ENCODE measurements at regions not wholly inside any gene's neighbourhood (a gene's known extent, or its start where the extent isn't known, plus 50 kb on each side); places are given as distances from the start of the nearest gene placed in this dataset.
"Not testable (repeated sequence)": the region's sequence is repeated elsewhere in the genome, so short reads cannot be mapped to it uniquely, and the experiment has no call there.

DNA sequence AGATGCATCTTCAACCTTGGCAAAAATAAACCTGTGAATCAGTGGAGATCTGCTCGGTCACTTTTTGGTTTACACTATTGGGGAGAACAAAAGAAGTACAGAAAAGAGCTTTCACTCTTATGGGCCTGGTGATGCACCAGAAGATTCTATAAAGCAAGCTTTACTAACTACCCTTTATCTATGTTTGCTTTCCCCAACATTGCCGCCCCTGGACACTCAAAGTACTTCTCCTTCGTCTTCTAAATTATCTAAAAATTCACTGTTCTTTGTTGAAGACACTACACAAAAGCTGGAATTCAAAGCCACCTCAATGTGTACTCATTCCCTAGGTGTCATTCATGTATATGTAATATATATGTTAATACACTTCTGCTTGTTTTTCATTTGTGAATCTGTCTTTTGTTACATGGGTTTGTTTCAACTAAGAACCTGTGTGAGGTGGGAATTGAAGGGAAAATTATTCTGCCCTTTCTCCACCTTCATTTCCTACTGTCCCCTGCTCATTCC lies 97.9 kb upstream of the BTN3A2 start:
- no peak for DNase-seq (ENCODE audit: low spot score)

- peak; percentile 47 for DNase-seq (ENCODE audit: low spot score)
Measured at GRCh38 chr6:26268659-26269402, 96.2 kb upstream of the BTN3A2 start.

DNA sequence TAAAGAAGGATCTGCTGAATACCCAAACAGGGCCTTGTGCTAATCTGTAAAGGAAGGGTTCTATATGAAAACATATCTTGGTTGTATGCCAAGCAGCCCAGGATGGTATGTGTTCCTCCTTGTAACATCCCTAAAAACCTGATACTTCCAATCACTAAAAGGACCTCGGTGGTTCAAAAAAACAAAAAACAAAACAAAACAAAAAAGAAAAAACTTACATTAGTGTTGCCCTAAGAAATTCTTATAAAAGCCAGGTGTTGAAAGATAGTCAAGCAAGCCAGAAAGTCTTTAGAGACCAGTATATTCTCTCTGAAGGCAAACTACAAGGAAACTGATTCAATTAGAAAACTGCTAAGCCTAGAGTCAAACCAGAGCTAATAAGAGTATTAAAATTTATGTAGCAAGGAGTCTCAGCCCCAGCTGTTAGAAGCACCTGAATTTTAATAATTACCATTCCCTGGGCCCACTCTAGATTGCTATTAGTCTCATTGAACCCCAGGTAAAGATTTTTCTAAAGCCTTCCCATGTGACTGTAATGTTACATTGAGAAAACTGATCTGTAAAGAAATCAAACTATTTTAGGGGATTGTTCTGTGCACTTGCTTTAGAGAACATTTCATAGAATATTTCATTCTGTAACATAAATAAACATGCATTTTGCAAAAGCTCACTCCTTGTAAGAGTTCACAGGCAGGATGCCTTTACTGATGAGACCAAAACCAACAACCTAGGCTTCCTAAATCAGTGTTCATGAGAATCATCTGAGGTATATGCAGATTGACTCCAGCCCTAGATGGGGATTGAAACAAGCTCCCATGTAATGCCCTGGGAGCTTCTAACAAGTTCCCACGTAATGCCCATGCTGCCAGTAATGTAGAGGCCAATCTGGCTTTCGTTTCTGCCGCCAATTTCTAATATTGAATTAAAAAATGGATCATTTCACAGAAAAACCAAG lies 95.2 kb upstream of the BTN3A2 start:
- no peak for DNase-seq (ENCODE audit: low spot score)

DNA sequence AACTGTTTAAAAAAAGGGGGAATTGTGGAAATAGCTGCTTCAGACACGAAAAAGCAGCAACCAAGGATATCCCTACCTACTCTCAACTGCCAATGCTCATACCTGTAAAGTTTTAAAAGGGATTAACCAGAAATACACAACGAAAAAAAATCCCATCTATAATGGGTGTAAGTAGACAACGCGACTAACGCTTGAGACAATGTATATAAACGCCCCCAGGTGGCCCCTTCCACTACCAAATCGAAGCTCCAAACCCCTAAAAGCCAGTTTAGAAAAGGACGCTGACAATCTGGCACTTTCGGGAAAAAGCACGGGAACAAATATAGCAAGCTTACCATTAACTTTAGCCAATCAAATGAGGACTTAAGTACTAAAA lies 94.5 kb upstream of the BTN3A2 start:
- DNase-seq (ENCODE audit: low spot score): no peak

- peak; percentile 72 for DNase-seq (ENCODE audit: low spot score)
Measured at GRCh38 chr6:26270903-26271667, 93.9 kb upstream of the BTN3A2 start.

- DNase-seq (ENCODE audit: low spot score): no peak
Measured at GRCh38 chr6:26271668-26272024, 93.4 kb upstream of the BTN3A2 start.

GRCh38 chr6:26272171-26272637 lies 92.8 kb upstream of the BTN3A2 start:
- peak; percentile 29 for DNase-seq (ENCODE audit: low spot score)

DNA sequence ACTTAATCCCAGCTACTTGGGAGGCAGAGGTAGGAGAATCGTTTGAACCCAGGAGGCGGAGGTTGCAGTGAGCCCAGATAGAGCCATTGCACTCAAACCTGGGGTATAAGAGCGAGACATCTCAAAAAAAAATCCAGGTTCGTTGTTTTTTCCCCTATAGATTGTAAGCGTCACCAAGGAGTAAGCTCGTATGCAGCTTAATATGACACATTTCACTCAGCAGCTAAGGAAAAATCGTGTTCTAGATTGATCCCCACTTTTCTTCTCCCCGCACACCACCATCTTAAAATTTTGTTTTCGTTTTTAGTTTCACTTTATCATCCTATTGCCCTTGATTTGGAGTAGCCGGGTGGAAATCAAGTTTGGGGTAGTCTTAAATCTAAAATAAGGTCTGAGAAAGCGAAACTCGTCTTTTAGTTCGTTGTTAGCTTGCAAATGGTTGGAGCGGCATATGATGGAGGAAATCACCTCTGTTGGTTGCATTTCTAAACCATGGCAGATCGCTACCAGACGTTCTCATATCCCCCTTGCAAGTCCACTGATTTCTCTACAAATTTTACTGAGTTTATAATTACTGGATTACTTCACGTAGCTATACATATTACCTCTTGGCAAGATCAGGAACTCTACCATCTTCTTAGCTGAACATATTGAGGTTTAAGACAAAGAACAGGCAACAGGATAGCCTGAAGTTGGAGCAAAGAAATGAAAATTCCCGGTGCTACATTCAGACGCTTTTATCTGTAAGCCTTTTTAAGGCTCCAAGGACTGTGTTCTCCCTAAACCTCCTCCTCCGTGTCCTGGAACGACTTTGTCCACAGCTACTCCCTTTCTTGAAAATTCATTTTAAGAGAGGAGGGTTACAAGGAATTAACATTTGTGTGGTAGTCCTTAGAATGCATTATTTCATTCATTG lies 91.1 kb upstream of the BTN3A2 start:
- DNase-seq (ENCODE audit: low spot score): no peak

GRCh38 chr6:26275663-26276062 lies 89.3 kb upstream of the BTN3A2 start:
- no peak for DNase-seq (ENCODE audit: low spot score)

- no peak for DNase-seq (ENCODE audit: low spot score)
Measured at GRCh38 chr6:26276841-26277648, 88.0 kb upstream of the BTN3A2 start.

DNA sequence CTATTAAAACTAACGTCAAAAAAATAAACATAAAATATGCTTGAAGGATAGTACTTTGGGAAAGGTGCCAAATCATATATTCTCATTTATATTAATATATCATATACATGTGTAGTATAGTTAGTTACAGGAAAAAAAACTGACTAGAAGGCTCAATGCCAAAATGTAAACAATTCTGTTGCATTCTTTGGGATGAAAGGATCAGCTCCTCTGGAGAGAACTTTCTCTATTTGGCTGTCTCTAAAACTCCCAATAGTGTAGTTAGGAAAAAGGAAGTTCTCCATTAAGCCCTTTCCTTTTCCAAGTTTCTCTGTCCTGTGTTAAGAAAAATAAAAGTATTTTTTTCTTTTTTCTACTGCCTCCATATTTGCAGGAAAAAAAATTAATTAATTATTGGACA lies 86.5 kb upstream of the BTN3A2 start:
- DNase-seq (ENCODE audit: low spot score): no peak

DNA sequence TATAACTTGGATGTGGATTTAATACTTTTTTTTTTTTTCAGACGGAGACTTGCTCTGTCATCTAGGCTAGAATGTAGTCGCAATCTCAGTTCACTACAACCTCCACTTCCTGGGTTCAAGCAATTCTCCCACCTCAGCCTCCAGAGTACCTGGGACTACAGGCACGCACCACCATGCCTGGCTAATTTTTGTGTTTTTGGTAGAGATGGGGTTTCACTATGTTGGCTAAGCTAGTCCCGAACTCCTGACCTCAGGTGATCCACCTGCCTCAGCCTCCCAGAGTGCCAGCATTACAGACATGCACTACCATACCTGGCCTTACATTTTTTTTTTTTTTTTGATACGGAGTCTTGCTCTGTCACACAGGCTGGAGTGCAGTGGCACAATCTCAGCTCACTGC lies 85.6 kb upstream of the BTN3A2 start:
- DNase-seq (ENCODE audit: low spot score): not testable (repeated sequence)

GRCh38 chr6:26280407-26280806 lies 84.6 kb upstream of the BTN3A2 start:
- no peak for DNase-seq (ENCODE audit: low spot score)

DNA sequence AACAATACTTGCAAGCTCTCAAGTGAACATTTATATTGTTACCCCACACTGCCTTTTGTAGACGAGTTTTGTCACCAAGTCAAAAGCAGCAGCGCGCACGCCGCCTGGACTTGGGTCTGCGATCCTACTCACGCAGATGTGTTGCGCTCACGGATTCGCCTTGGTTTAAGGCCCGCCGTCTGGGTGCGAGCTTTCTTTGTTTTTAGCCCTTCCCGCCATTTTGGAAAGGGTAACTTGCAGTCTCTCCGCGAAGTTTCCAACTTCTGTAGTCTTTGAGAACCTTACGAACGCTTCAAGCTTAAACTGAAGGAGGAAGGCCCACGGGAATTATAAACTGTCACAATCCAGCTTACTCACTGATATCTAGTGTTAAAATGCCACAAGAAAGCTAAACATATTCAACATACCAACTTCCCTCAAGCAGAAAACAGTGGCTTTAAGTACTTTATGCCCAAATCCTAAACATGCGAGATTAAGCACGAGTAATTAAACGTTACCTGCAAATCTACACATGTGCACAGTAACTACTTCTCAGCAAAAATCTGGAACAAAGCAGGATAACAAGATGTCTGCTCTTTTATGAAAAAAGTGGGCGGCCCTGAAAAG lies 80.4 kb upstream of the BTN3A2 start:
- no peak for DNase-seq (ENCODE audit: low spot score)

GRCh38 chr6:26285143-26286134 lies 79.6 kb upstream of the BTN3A2 start:
- DNase-seq (ENCODE audit: low spot score): peak; percentile 84

- no peak for DNase-seq (ENCODE audit: low spot score)
Measured at GRCh38 chr6:26286168-26286877, 78.7 kb upstream of the BTN3A2 start.

GRCh38 chr6:26288155-26288554 lies 76.8 kb upstream of the BTN3A2 start:
- DNase-seq (ENCODE audit: low spot score): no peak

- no peak for DNase-seq (ENCODE audit: low spot score)
Measured at GRCh38 chr6:26290941-26291340, 74.1 kb upstream of the BTN3A2 start.
